ENCODE measurements at regions not wholly inside any gene's neighbourhood (a gene's known extent, or its start where the extent isn't known, plus 50 kb on each side); places are given as distances from the start of the nearest gene placed in this dataset.
"Not testable (repeated sequence)": the region's sequence is repeated elsewhere in the genome, so short reads cannot be mapped to it uniquely, and the experiment has no call there.

DNA sequence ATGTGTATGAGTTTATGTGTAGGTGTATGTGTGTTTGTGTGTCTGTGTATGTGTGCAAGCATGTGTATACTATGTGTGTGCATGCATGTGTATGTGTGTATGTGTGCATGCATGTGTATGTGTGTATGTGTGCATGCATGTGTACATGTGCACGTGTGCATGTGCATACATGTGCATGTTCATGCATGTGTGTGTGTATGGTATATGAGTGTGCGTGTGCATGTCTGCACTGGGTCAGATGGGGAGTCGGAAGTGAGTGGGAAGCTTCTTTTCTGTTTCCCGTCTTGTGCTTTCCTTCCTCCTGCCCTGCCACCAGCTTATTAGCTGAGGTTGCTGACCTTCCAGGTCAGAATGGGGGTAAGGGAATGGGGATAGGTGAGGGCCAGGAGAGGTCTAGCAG is 174.7 kb downstream of the MAP2K4 start:
- DNase-seq (ENCODE audit: low spot score): no peak

DNA sequence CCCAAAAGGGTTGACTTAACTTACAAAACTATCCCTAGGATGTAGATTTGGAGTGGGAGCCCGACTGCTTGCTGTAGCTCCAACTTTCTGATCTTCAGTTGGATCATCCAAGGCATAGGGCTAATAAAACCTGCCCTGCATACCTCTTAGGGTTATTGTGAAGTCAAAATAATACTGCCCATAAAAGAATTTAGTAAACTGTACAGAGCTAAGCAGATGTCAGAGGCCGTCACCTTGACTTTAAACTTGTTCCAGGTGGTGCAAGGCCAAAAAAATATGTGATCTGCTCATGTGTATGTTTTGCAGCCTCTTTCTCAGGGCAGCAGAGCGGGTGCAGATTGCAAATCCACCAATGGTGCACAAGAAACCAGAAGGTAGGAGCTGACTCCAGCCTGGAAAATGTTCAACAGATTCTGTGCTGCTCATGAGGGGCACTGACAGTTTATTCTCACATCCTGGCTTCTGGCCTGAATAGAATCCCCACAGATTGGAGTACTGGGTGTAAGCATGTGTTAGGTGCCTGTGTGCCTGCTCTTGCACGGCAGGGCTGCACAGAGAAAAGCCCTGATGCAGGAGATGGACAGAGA is 180.7 kb downstream of the MAP2K4 start:
- no peak for DNase-seq (ENCODE audit: low spot score)

DNA sequence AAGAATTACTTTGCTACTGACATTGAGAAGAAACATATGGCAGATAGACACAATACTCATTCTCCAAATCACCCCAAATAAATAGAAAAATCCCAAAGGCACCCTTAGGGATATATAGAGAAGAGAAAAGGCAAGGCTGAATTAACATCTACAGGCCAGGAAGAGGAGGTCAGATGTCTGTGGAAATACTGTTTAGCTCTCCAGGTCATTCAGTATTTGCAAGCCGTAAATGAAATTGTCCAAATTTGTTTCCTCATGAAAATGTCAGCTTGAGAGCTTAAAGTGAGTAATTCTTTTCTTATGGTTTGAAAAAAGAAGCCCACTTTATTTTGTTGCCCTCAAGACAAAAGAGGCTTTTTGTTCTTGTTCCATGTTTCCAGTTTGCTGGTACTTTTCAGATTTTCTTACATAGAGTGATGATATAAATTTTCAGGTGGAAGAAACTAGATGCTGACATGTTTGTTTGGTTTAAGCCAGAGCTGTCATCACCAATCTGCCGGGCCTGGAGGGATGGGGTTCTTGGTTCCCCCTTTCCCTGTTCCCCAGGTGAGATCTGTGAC is 189.0 kb downstream of the MAP2K4 start:
- no peak for DNase-seq (ENCODE audit: low spot score)

DNA sequence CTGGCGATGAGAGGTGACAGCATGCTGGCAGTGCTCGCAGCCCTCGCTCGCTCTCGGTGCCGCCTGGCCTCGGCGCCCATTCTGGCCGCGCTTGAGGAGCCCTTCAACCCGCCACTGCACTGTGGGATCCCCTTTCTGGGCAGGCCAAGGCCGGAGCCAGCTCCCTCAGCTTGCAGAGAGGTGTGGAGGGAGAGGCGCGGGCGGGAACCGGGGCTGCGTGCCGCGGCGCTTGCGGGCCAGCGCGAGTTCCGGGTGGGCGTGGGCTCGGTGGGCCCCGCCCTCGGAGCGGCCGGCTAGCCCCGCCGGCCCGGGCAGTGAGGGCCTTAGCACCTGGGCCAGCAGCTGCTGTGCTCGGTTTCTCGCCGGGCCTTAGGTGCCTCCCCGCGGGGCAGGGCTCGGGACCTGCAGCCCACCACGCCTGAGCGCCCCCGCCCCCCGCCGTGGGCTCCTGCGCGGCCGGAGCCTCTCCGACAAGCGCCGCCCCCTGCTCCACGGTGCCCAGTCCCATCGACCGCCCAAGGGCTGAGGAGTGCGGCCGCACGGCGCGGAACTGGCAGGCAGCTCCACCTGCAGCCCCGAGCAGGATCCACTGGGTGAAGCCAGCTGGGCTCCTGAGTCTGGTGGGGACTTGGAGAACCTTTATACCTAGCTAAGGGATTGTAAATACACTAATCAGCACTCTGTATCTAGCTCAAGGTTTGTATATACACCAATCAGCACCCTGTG is 200.2 kb downstream of the MAP2K4 start:
- not testable (repeated sequence) for DNase-seq (ENCODE audit: low spot score)

DNA sequence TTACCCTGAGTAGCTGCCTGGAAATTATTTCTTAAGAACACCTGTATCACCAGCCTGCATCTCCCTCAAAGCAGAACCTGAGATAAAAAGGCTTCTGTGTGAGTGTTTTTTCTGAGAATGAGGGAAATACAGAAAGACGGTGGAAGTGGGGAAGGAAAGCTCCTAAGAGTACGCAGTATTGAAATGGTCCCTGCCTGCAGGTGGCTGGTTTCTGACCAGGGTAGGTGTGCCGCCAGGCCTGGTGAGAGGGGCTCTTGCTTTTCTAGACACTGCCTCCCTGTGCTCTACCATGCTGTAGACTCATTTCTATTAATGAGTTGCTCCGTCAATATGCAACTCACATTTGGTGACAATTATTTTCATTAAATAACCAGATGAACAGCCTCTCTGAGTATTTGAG is 201.7 kb downstream of the MAP2K4 start:
- DNase-seq (ENCODE audit: low spot score): no peak

DNA sequence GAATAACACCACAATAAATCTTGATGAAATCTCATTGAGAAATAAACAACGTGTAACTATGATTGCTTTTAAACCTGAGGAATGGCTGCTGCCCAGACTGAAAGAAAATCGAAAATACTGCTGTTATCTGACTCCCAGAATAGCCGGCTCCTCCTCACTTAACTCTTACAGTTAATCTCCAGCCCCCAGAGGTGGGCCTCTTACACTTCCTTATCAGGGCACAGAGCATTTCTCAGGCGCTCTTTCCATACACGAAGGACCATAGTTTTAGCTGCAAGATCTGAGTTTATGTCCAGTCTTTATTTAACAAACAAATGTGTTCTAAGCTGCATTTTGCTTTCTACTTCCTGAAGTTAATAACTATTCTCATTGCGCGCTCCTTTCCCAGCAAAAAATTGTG is 206.9 kb downstream of the MAP2K4 start:
- no peak for DNase-seq (ENCODE audit: low spot score)

DNA sequence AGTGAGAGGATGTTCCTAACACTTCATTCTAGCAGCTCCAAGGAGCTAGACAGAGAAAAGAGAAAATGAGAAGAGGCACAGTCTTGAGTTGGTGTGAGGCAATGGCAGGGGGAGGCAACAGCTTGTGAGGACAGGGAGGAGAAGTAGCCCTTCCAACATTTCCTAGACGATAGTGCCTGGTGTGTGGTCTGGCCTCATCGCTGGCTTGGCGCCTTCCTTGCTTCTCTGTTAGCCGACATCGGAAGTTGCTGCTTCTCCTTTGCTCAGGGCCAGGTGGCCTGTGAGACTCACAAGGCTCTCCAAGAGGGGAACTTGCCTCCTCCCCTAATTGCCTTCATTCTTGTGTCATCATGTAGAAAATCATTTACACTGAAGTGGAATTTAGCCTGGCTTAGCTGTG is 208.7 kb downstream of the MAP2K4 start:
- DNase-seq (ENCODE audit: low spot score): no peak

DNA sequence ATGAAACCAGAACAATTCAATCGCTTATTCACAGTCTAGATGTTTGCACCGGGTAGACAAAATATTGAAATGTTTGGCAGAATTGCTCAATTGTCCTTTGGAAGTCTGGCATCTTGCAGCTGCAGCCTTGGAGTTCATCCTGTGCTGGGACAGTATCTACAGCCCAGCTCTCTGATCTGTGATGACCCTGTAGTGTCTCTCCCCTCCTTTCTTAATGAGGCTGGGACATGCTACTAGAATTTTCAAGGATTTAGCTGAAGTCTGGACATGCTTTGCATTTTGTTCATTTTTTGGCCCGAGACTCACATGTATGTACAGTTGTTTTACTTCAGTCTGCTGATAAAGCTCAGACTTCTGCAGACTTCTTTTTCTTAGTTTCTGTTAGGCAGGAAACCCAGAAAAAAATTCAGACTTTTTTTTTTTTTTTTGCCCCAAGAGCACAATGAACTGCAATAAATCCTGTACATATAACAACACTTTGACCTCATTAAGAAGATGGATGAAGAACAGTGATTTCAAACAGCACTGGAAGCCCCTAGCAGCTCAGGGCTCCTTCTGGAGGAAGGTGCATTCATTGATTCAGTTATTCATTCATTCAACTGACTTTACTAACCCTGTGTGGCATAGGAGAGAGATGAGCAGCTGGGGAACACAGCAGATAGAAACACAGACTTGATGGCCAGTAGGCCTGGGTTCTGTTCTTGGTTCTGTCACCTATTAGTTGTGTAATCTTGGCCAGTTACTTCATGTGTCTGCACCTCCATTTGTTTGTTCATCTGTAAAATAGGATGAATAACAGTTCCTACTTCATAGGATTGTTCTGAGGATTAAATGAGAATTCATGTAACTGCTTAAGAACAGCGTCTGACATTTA is 210.0 kb downstream of the MAP2K4 start:
- no peak for DNase-seq (ENCODE audit: low spot score)

DNA sequence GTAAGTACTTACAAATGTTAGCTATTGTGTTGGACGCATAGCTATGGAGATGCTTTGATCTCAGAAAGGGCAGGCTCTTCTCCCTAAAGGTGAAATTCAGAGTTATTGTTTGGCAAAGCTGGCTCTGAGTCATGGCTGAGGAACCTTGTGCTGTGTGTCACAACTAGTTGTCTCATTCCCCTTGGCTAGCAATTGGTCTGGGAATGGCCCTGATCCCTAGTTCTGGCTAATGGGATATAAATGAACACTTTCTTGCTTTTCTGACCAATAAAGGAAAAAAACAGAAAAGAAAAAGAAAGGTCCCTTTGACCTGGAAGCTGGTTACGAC is 210.6 kb downstream of the MAP2K4 start:
- no peak for DNase-seq (ENCODE audit: low spot score)

DNA sequence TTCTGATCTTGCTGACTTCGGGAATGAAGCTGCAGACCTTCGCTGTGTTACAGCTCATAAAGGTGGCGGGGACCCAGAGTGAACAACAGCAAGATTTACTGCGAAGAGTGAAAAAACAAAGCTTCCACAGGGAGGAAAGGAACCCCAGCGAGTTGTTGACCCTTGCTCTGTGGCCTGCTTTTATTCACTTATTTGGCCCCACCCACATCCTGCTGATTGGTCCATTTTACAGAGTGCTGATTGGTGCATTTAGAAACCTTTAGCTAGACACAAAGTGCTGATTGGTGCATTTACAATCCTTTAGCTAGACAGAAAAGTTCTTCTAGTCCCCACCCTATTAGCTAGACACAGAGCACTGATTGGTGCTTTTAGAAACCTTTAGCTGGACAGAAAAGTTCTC is 218.3 kb downstream of the MAP2K4 start:
- not testable (repeated sequence) for DNase-seq (ENCODE audit: low spot score)

DNA sequence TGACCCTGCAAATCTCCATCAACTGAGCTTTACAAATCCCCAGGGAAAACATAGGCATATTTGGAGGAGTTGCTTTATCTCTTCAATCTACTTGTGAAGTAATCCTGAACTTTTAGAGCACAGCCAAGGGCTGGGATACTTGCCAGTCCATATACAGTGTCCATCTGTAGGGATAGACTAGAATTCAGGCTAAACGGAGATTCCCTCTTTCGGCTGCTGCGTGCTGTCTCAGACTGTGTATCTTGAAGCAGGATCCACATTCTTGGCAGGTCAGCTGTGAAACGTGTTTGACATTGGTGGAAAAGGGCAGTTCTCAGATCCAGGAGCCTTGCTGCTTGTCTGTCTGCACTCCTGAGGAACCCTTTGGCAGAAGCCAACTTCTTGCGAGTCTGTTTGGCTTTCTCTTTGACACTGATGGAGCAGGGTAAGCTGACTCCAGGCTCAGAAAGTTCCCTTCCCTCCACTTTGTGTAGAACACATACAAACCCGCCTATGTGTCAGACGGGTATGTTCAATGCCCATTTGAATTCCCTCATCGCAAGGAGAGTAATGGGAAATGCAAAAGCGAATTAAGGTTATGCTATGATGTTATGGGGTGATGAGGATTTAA is 221.8 kb downstream of the MAP2K4 start:
- no peak for DNase-seq (ENCODE audit: low spot score)

DNA sequence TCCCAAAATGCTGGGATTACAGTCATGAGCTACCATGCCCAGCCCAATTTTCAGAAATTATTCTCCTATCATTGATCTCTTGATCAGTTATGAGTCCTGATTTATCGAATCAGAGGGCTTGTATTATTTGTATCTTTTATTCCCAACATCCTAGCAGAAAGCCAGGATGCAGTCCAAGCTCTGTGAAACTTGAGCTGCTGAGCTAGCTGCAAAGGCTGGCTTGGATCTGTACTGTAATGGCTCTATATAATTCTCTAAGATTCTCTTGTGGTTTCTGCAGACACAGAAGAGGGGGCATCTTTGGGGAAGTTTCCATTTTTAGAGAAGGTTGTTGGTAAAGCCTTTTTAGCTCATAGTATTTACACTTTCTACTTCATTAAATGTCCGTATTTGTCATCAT is 227.1 kb downstream of the MAP2K4 start:
- no peak for DNase-seq (ENCODE audit: low spot score)

DNA sequence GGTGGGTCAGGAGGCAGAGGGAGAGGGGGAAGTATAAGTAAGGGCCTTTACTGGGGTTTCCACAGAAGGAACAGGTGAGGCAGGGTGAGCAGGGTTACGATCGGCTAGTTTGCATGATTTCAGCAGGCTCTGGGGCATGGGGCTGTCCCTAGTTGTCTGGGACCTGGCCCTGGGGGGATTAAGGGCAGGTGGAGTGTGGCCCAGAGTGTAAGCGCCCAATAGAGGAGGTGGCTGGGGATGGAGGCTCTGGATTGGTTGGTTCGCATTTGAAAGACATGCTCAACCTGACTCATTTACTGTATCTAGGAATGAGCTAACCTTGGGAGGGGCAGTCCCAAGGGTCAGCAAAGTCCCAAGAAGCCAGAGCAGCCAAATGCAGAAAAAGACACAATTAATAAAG is 230.3 kb downstream of the MAP2K4 start:
- no peak for DNase-seq (ENCODE audit: low spot score)

DNA sequence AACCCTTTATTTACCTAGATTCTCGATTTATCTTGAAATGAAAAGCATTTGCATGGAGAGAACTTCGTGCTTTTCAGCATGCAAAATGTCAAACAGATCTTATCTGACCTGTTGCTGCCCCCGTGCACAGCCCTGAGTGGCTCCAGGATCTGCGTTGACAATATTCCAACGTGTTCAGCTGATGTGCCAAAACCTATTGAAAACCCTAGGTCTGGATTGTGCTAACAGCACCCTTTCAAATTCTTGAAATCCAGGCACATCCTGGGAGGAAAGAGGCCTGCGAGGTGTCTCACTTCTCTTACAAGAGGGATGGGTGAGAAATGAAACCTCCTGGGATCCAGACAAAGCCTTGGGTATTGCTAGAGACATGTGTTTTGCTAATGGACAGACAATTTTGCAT is 231.8 kb downstream of the MAP2K4 start:
- no peak for DNase-seq (ENCODE audit: low spot score)

DNA sequence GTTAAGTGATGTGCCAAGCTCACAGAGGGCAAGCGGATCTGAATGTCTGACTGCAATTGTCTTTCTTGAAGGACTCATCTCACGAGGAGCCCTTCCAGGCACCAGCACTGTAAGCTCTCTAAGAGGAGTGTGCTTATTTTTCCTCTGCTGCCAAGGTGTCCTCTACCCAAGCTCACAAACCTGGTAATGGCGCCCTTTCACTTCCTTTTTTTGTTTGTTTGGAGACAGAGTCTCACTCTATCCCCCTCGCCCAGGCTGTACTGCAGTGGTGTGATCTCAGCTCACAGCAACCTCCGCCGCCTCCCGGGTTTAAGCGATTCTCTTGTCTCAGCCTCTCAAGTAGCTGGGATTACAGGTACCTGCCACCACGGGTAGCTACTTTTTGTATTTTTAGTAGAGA is 233.8 kb downstream of the MAP2K4 start:
- DNase-seq (ENCODE audit: low spot score): no peak

DNA sequence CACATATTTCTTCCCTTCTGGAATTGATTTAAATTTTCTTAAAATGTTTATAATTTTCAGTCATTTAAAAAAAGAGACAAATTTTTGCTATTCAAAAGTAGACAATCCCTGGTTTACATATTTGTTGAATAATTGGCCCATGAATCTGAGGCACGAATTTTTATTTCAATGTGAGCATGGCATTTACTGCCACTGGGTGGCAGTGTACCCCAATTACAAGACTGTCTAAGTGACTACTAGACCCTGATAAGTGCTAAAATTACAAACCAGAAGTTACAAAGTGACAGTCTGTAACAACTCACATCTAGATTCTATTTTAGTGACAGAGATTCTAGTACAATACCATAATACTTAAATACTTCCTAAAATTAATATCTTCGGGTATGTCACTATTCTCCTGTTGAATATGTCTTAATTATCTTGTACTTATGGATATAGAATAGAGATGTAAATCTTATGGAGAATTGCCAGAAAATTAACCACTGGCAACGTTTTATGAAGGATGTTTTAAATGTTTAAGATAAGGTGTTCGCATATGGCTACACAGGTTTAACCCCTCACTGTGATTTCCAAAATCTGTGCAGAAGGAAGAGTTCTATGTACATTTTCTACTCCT is 235.8 kb downstream of the MAP2K4 start:
- peak; percentile 10 for DNase-seq (ENCODE audit: low spot score)

DNA sequence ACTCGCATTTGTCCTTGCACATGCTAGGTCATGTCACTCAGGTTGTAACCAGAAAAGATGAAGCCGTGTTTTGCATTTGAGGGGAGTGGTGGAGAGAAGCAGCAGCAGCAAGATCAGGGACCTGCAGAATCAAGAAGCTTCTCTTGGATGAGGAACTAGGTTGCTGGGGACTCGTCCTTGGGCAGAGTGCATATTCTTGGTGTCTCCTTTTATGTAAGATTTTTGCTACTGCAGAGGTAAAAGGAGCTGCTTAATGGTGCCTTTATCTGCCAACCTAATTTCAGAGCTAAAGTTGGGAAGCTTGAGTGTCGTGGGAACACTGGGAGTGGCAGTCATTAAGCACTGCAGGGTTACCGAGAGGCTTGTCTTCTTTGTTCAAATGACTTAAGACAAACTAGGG is 236.5 kb downstream of the MAP2K4 start:
- no peak for DNase-seq (ENCODE audit: low spot score)

DNA sequence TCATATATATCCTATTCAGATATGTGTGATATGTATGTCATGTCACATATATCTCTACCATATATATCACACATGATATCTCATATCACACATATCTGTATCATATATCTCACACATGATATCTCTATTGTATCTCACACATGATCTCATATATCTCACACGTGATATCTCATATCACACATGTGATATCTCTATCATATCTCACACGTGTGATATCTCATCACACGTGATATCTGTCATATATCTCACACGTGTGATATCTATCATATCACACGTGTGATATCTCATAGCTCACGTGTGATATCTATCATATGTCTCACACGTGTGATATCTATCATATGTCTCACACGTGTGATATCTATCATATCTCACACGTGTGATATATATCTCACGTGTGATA is 240.7 kb downstream of the MAP2K4 start:
- no peak for DNase-seq (ENCODE audit: low spot score)

DNA sequence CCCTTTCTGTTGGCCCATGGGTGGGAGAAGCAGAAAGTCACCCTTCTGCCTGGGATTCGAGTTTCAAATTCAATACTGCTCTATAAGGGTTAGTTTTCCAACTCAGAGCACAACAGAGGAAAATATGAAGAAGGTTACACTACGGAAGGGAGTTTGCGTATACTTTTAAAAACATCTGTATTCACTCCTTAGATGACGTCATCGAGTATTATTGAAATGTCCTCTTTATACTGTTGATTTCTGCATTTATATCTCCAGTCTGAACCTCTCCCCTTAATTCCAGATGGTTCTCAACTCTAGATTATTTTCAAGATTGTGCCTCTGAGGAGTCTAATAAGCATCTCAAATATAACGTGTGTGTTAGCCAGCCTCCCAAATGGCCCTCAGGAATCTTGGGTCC is 249.1 kb downstream of the MAP2K4 start:
- no peak for DNase-seq (ENCODE audit: low spot score)

DNA sequence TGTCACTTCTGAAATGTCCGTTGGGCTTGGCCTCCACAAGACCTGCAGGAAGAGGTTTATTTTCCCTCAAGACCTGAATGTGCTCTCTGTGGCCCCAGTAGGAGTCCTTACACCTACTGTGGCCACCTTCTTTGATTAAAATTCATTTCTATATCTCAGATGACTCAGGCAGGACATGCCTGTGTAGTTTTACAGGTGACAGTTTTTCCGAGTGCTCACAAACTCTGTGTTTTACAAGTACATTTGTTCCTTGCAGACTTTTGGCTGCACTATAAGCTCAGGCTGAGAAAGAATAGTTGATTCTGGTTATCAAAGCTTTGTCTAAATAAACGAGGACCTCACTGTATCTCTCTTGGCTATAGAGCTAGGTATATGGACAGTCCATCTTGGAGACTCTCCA is 257.1 kb downstream of the MAP2K4 start:
- no peak for DNase-seq (ENCODE audit: low spot score)

DNA sequence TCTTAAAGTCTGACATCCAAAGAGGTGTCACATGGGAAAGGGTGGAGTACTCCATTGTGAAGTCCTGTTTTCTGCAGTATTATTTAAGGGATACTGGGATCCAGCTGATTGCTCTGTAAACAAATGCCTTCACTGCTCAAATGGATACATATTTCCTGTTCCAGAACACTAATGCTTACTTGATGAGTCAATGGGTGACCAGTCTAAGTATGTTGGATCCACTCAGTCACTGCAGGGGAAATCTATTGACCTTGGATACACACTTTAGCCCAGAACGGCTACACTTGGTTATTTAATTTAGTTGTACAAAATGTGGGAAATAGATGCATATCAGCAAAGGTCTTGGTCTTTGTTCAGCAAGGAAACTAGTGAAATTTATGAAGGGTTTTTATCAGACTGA is 261.4 kb downstream of the MAP2K4 start:
- DNase-seq (ENCODE audit: low spot score): no peak

DNA sequence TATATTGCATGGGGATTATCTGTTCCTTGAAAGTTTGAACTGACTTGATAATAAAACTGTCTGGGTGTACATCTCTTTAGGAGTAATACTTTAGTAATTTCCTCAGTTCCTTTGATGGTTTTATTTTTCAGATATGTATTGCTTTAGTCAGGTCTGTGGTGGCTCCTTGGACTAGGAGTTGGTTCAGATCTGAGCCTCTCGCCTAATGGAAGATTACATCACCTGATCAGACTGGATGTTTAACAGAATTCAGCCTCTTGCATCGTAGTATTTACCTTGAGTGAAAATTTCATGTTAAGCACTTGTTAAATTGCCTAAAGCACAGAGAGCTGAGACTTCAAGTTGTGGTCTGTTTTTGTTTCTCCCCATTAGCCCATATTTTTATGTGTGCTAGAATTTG is 267.3 kb downstream of the MAP2K4 start:
- DNase-seq (ENCODE audit: low spot score): no peak
